ENCODE measurements at regions not wholly inside any gene's neighbourhood (a gene's known extent, or its start where the extent isn't known, plus 50 kb on each side); places are given as distances from the start of the nearest gene placed in this dataset.
A peak's percentile ranks its signal among the peaks of the same experiment; 100 is the strongest.

DNA sequence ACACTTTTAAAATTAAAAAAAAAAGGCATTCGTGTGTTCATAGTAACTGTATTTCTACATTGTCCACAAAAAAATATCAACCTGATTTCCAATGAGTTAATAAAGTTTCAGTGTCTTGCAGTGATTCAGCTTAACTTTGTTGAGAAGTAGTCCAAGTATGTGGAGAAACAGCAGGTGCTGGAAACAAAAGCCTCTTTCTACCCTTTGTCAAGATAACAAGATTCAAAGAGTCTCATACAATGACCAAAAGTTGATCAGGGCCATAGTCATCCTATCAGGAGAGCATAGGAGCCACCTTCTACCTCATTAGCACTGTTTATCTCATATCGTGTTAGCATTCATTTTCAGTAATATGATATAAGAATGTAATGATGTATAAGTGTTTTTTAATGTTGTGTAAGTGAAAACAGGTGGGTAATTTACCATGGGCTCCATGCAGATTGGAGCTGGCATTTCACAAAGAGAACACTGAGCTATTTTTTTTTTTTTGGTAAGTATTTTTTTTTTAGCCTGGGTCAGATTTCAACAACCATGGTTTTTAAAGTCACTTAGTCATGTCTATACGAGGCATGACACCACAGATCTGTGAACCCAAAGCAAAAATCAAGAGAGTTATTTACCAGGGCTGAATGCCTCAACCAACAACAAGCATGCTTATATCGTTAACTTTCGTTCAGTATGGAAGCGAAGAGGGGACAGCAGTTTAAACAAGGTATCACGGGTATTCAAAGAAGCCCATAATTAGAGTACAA lies 165.0 kb upstream of the ZNF521 start:
- Histone ChIP-seq H3K4me1 (no peaks in the 10 kb centered on the region), H3K27me3 (no peaks in the 10 kb centered on the region), H3K36me3 (no peaks in the 10 kb centered on the region), H3K27ac (no peak overlapping the region), H3K9me3 (no peaks in the 10 kb centered on the region), H3K4me3 (replicated peaks in 1 of 3) (no peak overlapping the region)
- no peak for DNase-seq
- WGBS, 2 donors = 76 to 79% methylated on average over 7 of the region's 7 CpGs
- intact Hi-C loops (cut with DNase I) = no loop called here
- TF ChIP-seq POLR2A (IDR thresholded peaks at IDR 0.05) = no peak
- TF ChIP-seq, protein P1, sequence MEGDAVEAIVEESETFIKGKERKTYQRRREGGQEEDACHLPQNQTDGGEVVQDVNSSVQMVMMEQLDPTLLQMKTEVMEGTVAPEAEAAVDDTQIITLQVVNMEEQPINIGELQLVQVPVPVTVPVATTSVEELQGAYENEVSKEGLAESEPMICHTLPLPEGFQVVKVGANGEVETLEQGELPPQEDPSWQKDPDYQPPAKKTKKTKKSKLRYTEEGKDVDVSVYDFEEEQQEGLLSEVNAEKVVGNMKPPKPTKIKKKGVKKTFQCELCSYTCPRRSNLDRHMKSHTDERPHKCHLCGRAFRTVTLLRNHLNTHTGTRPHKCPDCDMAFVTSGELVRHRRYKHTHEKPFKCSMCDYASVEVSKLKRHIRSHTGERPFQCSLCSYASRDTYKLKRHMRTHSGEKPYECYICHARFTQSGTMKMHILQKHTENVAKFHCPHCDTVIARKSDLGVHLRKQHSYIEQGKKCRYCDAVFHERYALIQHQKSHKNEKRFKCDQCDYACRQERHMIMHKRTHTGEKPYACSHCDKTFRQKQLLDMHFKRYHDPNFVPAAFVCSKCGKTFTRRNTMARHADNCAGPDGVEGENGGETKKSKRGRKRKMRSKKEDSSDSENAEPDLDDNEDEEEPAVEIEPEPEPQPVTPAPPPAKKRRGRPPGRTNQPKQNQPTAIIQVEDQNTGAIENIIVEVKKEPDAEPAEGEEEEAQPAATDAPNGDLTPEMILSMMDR (IDR thresholded peaks at IDR 0.05) = no peak

DNA sequence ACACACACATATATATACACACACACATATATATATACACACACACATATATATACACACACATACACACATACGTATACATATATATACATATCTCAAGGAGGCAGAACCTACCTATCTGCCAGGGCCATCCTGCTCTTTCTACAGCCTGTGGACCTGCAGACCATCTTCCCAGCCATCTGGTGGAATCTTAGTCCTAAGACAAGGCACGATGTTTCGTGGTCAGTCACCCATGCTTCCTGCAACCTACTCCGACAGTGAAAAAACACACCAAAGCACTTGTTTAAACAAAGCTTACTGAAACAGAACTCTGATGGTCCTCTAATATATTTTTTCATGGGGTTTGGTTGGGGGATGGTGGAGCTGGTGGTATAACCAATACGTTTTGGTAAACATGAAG lies 164.2 kb upstream of the ZNF521 start:
- H3K27ac ChIP-seq = no peak overlapping the region
- TF ChIP-seq, protein P1 (IDR thresholded peaks at IDR 0.05) = no peak
- no peak for TF ChIP-seq POLR2A (IDR thresholded peaks at IDR 0.05)
- peak; percentile 3 to 13 for DNase-seq
- no peak overlapping the region for H3K4me3 ChIP-seq (replicated peaks in 1 of 3)
- no peaks in the 10 kb centered on the region for H3K27me3 ChIP-seq
- WGBS, 2 donors = 22 to 31% methylated on average over 5 of the region's 5 CpGs
- H3K4me1 ChIP-seq = no peaks in the 10 kb centered on the region
- H3K36me3 ChIP-seq = no peaks in the 10 kb centered on the region
- intact Hi-C loops (cut with DNase I) = no loop called here
- H3K9me3 ChIP-seq = no peaks in the 10 kb centered on the region

DNA sequence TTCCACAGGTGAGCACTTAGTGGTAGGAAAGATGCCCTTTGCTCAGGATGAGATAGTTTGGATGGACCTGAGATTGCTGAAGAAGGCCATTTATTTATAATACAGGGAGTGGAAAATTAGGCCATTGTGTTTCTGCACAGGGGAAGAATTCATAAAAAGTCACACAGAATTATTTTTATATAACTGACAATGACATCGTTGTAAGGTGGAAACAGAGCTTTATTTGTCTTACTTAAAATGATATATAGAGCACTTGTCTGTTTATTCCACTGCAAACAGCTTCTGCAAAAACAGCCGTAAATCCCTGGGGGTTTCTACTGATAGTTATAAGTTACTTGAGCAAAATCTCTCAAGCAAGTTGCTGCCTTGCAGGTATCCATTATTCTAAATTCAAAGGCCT lies 158.1 kb upstream of the ZNF521 start:
- H3K4me3 ChIP-seq (replicated peaks in 1 of 3) = no peak overlapping the region
- WGBS, 2 donors = 68 to 76% methylated on average over 2 of the region's 2 CpGs
- no peak for DNase-seq
- no peaks in the 10 kb centered on the region for H3K36me3 ChIP-seq
- intact Hi-C loops (cut with DNase I) = no loop called here
- no peaks in the 10 kb centered on the region for H3K27me3 ChIP-seq
- H3K9me3 ChIP-seq = no peaks in the 10 kb centered on the region
- H3K4me1 ChIP-seq = no peaks in the 10 kb centered on the region
- TF ChIP-seq, protein P1 (IDR thresholded peaks at IDR 0.05) = no peak
- no peak for TF ChIP-seq POLR2A (IDR thresholded peaks at IDR 0.05)
- H3K27ac ChIP-seq = no peak overlapping the region

DNA sequence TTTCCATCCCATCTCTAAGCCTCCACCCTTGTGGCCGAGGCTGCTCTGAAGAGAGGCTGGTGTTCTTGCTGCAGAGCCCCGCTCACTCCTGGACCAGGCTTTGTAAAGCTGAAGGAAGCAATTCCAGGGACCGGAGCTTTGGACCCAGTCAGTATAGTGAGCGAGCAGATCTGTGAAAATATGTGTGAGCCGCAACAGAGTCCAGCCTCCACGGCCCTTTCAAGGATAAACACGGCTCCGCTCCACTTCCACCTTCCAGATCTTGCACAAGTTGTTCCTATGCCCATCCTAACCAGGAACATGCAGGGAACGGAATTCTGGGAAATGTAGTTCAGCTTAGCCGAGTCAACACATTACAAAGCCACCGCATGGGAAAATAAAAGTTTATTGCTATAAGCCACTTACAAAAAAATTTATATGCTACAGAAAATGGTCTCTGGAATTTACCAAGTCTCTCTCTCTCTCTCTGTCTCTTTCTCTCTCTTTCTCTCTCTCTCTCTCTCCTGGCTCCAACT lies 151.7 kb upstream of the ZNF521 start:
- Histone ChIP-seq H3K4me3 (replicated peaks in 1 of 3) (peak overlapping the region in 1 of 3 donors; percentile 33), H3K36me3 (no peaks in the 10 kb centered on the region), H3K9me3 (no peaks in the 10 kb centered on the region), H3K27ac (no peak overlapping the region), H3K27me3 (no peaks in the 10 kb centered on the region), H3K4me1 (no peaks in the 10 kb centered on the region)
- DNase-seq = peak; percentile 48
- 3 to 9% methylated on average over 11 of the region's 11 CpGs for WGBS, 2 donors
- TF ChIP-seq, protein P1 (IDR thresholded peaks at IDR 0.05) = no peak
- no peak for TF ChIP-seq POLR2A (IDR thresholded peaks at IDR 0.05)
- intact Hi-C loops (cut with DNase I) = no loop called here

DNA sequence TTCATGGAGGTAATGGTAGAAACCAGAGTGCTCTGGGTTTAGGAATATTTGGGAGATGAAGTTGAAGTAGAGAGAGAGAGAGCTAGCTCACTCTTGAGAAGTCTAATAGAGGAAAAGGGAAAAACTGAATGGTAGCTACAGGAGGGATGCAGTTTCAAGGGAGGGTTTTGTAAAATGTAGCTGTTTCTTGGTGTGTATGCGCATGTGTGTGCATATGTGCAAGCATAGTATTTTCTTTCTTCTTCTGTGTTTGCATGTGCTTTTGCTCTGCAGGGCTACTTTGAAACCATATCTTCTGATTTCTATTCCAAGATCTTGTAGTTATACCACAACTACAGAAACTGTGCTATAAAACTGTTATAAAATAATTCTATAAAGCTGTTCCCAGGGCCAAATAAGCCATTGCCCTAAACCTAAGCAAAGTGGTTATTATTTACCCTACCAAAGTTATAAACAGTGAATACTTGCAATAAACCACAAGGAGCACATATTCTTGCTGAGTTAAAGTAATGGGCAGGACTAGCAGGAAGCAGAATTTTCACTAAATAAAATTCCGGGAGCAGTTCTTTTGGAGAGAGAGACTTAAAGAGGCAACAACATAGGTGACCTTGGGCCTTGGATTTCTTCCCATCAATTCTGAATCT lies 145.3 kb upstream of the ZNF521 start:
- no peak for TF ChIP-seq POLR2A (IDR thresholded peaks at IDR 0.05)
- TF ChIP-seq, protein P1 (IDR thresholded peaks at IDR 0.05) = no peak
- Histone ChIP-seq H3K9me3 (no peaks in the 10 kb centered on the region), H3K27me3 (no peaks in the 10 kb centered on the region), H3K27ac (no peak overlapping the region), H3K36me3 (no peaks in the 10 kb centered on the region), H3K4me1 (no peaks in the 10 kb centered on the region), H3K4me3 (replicated peaks in 1 of 3) (no peak overlapping the region)
- no peak for DNase-seq
- intact Hi-C loops (cut with DNase I) = no loop called here
- 79 to 83% methylated on average over 2 of the region's 2 CpGs for WGBS, 2 donors

Measured in thyroid gland (tissue), 4 donors.